IMR-90 (cell line): ENCODE measurements at regions not wholly inside any gene's neighbourhood (a gene's known extent, or its start where the extent isn't known, plus 50 kb on each side); places are given as distances from the start of the nearest gene placed in this dataset.

ENCODE experiments used
- ATAC-seq: fragments of 200-7000 bp; cut with Tn5 transposase; 2 replicates; pipeline ENCODE4 v1.9.1; 2020; ENCODE audit warnings: low read depth, mild to moderate bottlenecking, moderate library complexity
- BruUV-seq: library from RNA; stranded (reverse); fragments of 400-500 nt; replicated peaks from 2 replicates; lab custom pipeline; 2021; lab: Mats Ljungman, UMichigan
- CTCF ChIA-PET: fragments of 300-600 bp; formaldehyde crosslinking; extraction: SDS; loops from one replicate; lab custom pipeline; 2021; ENCODE audit warnings: antibody characterized with exemption; lab: Yijun Ruan, JAX
- POLR2A ChIA-PET: fragments of 300-600 bp; sonication (Branson Sonifier 250); formaldehyde crosslinking; loops from one replicate; lab custom pipeline; 2022; ENCODE audit warnings: antibody characterized with exemption; ENCODE audit not compliant: unreplicated experiment; lab: Charles Lee
- DNase-seq: peaks from one replicate; pipeline ENCODE4 v3.0.0; 2013
- H2AFZ ChIP-seq: replicated peaks from 2 replicates; pipeline ENCODE3; 2013; ENCODE audit warnings: low read length, mild to moderate bottlenecking; ENCODE audit not compliant: poor library complexity
- H2AK5ac ChIP-seq: 2 replicates; pipeline ENCODE4 v1.6.1; 2013; ENCODE audit warnings: low read depth, low read length, inconsistent platforms
- H2AK9ac ChIP-seq: replicated peaks from 2 replicates; pipeline ENCODE3; 2013; ENCODE audit warnings: mild to moderate bottlenecking, low read depth, low read length, moderate library complexity; ENCODE audit not compliant: poor library complexity
- H2BK120ac ChIP-seq: 2 replicates; pipeline ENCODE4 v1.6.1; 2013; ENCODE audit warnings: low read depth, low read length, inconsistent platforms
- H2BK15ac ChIP-seq: 3 replicates; pipeline ENCODE4 v1.6.1; 2013; ENCODE audit warnings: low read depth, low read length, inconsistent platforms
- H2BK20ac ChIP-seq: 2 replicates; pipeline ENCODE4 v1.6.1; 2013; ENCODE audit warnings: low read depth, mild to moderate bottlenecking, inconsistent platforms, low read length, moderate library complexity
- H2BK5ac ChIP-seq: 2 replicates; pipeline ENCODE4 v1.6.1; 2013; ENCODE audit warnings: mild to moderate bottlenecking, low read depth, low read length, inconsistent platforms; ENCODE audit not compliant: poor library complexity, severe bottlenecking
- H3K14ac ChIP-seq: replicated peaks from 2 replicates; pipeline ENCODE4 v1.6.1; 2013; ENCODE audit warnings: low read depth, low read length, inconsistent platforms
- H3K18ac ChIP-seq: 2 replicates; pipeline ENCODE4 v1.6.1; 2013; ENCODE audit warnings: low read depth, low read length, control low read depth
- H3K23ac ChIP-seq: 2 replicates; pipeline ENCODE4 v1.6.1; 2013; ENCODE audit warnings: low read depth, low read length, inconsistent platforms
- H3K27ac ChIP-seq: 2 replicates; pipeline ENCODE4 v1.5.1; 2013; ENCODE audit warnings: mild to moderate bottlenecking, control low read depth, low read length; ENCODE audit not compliant: insufficient read depth
- H3K27me3 ChIP-seq: 2 replicates; pipeline ENCODE4 v1.6.1; 2013; ENCODE audit warnings: low read length; ENCODE audit not compliant: control insufficient read depth, insufficient read depth
- H3K36me3 ChIP-seq: 2 replicates; pipeline ENCODE4 v1.6.1; 2013; ENCODE audit warnings: low read length, mixed read lengths; ENCODE audit not compliant: control insufficient read depth, insufficient read depth
- H3K4ac ChIP-seq: 2 replicates; pipeline ENCODE4 v1.6.1; 2013; ENCODE audit warnings: low read depth, low read length, inconsistent platforms
- H3K4me1 ChIP-seq: 2 replicates; pipeline ENCODE4 v1.6.1; 2013; ENCODE audit warnings: low read length, mixed read lengths; ENCODE audit not compliant: control insufficient read depth, insufficient read depth
- H3K4me2 ChIP-seq: 2 replicates; pipeline ENCODE4 v1.6.1; 2013; ENCODE audit warnings: low read depth, mild to moderate bottlenecking, control low read depth, low read length, moderate library complexity
- H3K4me3 ChIP-seq: 2 replicates; pipeline ENCODE4 v1.5.1; 2013; ENCODE audit warnings: low read depth, mild to moderate bottlenecking, control low read depth, low read length, moderate library complexity; ENCODE audit not compliant: insufficient read depth
- H3K56ac ChIP-seq: 2 replicates; pipeline ENCODE4 v1.6.1; 2013; ENCODE audit warnings: low read length, inconsistent platforms; ENCODE audit not compliant: insufficient read depth; ENCODE audit errors: extremely low read depth
- H3K79me1 ChIP-seq, 2 experiments: 2 replicates each; pipeline ENCODE4 v1.6.1; 2013; ENCODE audit warnings: low read length in 2 of 2, inconsistent platforms in 1 of 2, low read depth in 1 of 2
- H3K9ac ChIP-seq: 2 replicates; pipeline ENCODE4 v1.6.1; 2013; ENCODE audit warnings: low read depth, low read length, control low read depth
- H3K9me1 ChIP-seq: 2 replicates; pipeline ENCODE4 v1.6.1; 2013; ENCODE audit warnings: low read length, inconsistent platforms; ENCODE audit not compliant: insufficient read depth
- H3K9me3 ChIP-seq: 2 replicates; pipeline ENCODE4 v1.6.1; 2013; ENCODE audit warnings: low read length; ENCODE audit not compliant: control insufficient read depth, insufficient read depth
- H4K20me1 ChIP-seq: 2 replicates; pipeline ENCODE4 v1.6.1; 2013; ENCODE audit warnings: low read length, inconsistent platforms; ENCODE audit not compliant: insufficient read depth
- H4K5ac ChIP-seq: 2 replicates; pipeline ENCODE4 v1.6.1; 2013; ENCODE audit warnings: mild to moderate bottlenecking, low read depth, low read length, control low read depth
- H4K8ac ChIP-seq, 2 experiments: 2 replicates each; pipeline ENCODE4 v1.6.1; 2013; ENCODE audit warnings: low read depth in 2 of 2, low read length in 2 of 2, control low read depth in 1 of 2, inconsistent platforms in 1 of 2
- H4K91ac ChIP-seq: 2 replicates; pipeline ENCODE4 v1.6.1; 2013; ENCODE audit warnings: low read depth, low read length, inconsistent platforms; ENCODE audit not compliant: insufficient read depth
- BHLHE40 ChIP-seq: fragments of 150-350 bp; IDR thresholded peaks from 2 replicates; pipeline ENCODE4 v1.6.1; 2016; ENCODE audit warnings: mild to moderate bottlenecking, low read depth, low read length
- CEBPB ChIP-seq: IDR thresholded peaks from 2 replicates; pipeline ENCODE4 v1.6.1; 2012; ENCODE audit warnings: low read depth, low read length, improper control_type of control experiment
- CHD1 ChIP-seq: IDR thresholded peaks from 2 replicates; pipeline ENCODE4 v1.6.1; 2012; ENCODE audit warnings: low read depth, low read length, improper control_type of control experiment
- CTCF ChIP-seq: conservative IDR thresholded peaks from 2 replicates; pipeline ENCODE4 v1.5.1; 2012; ENCODE audit warnings: mild to moderate bottlenecking, low read depth, low read length, improper control_type of control experiment
- FOS ChIP-seq: fragments of 150-350 bp; IDR thresholded peaks from 2 replicates; pipeline ENCODE4 v1.6.1; 2016; ENCODE audit warnings: low read depth, low read length
- MAFK ChIP-seq: IDR thresholded peaks from 2 replicates; pipeline ENCODE4 v1.6.1; 2012; ENCODE audit warnings: low read depth, low read length, improper control_type of control experiment
- NFE2L2 ChIP-seq: fragments of 150-350 bp; IDR thresholded peaks from 2 replicates; pipeline ENCODE4 v1.6.1; 2016; ENCODE audit warnings: low read depth, mild to moderate bottlenecking, low read length
- POLR2A ChIP-seq: IDR thresholded peaks from 2 replicates; pipeline ENCODE4 v1.6.1; 2012; ENCODE audit warnings: mild to moderate bottlenecking, low read depth, low read length
- RAD21 ChIP-seq: IDR thresholded peaks from 2 replicates; pipeline ENCODE4 v1.6.1; 2012; ENCODE audit warnings: low read length, improper control_type of control experiment
- RCOR1 ChIP-seq: IDR thresholded peaks from 2 replicates; pipeline ENCODE4 v1.6.1; 2012; ENCODE audit warnings: mild to moderate bottlenecking, low read length, improper control_type of control experiment; ENCODE audit not compliant: insufficient replicate concordance
- RFX5 ChIP-seq: IDR thresholded peaks from 2 replicates; pipeline ENCODE4 v1.8.0; 2012; ENCODE audit warnings: low read depth, mild to moderate bottlenecking, low read length, moderate library complexity
- SMC3 ChIP-seq: fragments of 150-350 bp; IDR thresholded peaks from 2 replicates; pipeline ENCODE4 v1.6.1; 2016; ENCODE audit warnings: low read depth, mild to moderate bottlenecking, antibody characterized with exemption, low read length, moderate library complexity
- WGBS, 2 experiments: methylation state at CpG; one replicate each; pipeline versions ENCODE4 v1.1.5 to v1.1.7; 2013; ENCODE audit warnings: missing lambda C conversion rate in 2 of 2; ENCODE audit not compliant: insufficient read length in 1 of 2; ENCODE audit errors: extremely low coverage in 2 of 2; 5-methylcytosine and 5-hydroxymethylcytosine counted together
- dilution Hi-C: fragments of 300-500 bp; cut with HindIII; formaldehyde crosslinking; loops from one replicate; pipeline ENCODE4 v1.14.3; 2018; ENCODE audit warnings: low sequenced_read_pairs; ENCODE audit not compliant: unreplicated experiment
- in situ Hi-C: fragments of 300-500 bp; cut with MboI; formaldehyde crosslinking; loops from 3 replicates; pipeline ENCODE4 v1.14.3; 2019; ENCODE audit warnings: low sequenced_read_pairs, inconsistent platforms, mixed read lengths
- intact Hi-C: fragments of 100-400 bp; cut with micrococcal nuclease; formaldehyde crosslinking; loops from 2 replicates; pipeline ENCODE4 v1.10.0; 2022

DNA sequence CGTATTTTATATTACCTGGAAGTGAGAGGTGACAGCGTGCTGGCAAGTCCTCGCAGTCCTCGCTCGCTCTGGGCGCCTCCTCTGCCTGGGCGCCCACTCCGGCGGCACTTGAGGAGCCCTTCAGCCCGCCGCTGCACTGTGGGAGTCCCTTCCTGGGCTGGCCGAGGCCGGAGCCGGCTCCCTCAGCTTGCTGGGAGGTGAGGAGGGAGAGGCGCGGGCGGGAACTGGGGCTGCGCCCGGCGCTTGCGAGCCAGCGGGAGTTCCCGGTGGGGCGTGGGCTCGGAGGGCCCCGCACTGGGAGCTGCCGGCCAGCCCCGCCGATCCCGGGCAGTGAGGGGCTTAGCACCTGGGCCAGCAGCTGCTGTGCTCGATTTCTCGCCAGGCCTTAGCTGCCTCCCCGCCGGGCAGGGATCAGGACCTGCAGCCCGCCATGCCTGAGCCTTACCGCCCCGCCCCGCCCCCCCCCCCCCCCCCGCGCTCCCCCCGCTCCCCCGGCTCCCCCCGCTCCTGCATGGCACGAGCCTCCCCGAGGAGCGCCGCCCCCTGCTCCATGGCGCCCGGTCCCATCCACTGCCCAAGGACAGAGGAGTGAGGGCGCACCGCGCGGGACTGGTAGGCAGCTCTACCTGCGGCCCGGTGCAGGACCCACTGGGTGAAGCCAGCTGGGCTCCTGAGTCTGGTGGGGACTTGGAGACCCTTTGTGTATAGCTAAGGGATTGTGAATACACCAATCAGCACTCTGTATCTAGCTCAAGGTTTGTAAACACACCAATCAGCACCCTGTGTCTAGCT, 298.9 kb upstream of the MAGEB16 start:
- intact Hi-C loops = no loop called here
- WGBS, 2 experiments = 87% methylated on average over 4 of the region's 55 CpGs; no CpG with 5 or more reads in 1 of the 2 experiments
- Histone ChIP-seq H2AK5ac (no peak overlapping the region), H2BK120ac (no peak overlapping the region), H4K20me1 (no peaks in the 10 kb centered on the region), H3K9me1 (no peaks in the 10 kb centered on the region), H4K8ac (no peak overlapping the region), H2BK5ac (no peak overlapping the region), H2AFZ (no peak overlapping the region), H4K91ac (no peak overlapping the region), H3K4me3 (no peak overlapping the region), H3K79me1 (no peaks in the 10 kb centered on the region), H3K36me3 (no peaks in the 10 kb centered on the region), H3K9me3 (peaks cover 5% of the 10 kb centered on the region), H2BK15ac (no peak overlapping the region), H3K23ac (no peak overlapping the region), H3K9ac (no peak overlapping the region), H3K14ac (no peak overlapping the region), H3K27me3 (no peaks in the 10 kb centered on the region), H3K4me1 (no peaks in the 10 kb centered on the region), H3K27ac (no peak overlapping the region), H3K18ac (no peak overlapping the region), H3K4me2 (no peak overlapping the region), H2BK20ac (no peak overlapping the region), H4K5ac (no peak overlapping the region), H2AK9ac (no peak overlapping the region), H3K56ac (no peak overlapping the region), H3K4ac (no peak overlapping the region)
- DNase-seq = no peak
- ATAC-seq = no peak
- TF ChIP-seq MAFK = no peak
- TF ChIP-seq NFE2L2 = no peak
- no peak for TF ChIP-seq RCOR1
- no peak for TF ChIP-seq CHD1
- TF ChIP-seq SMC3 = no peak
- no peak for TF ChIP-seq BHLHE40
- TF ChIP-seq FOS = no peak
- no peak for TF ChIP-seq CEBPB
- TF ChIP-seq RAD21 = no peak
- TF ChIP-seq RFX5 = no peak
- TF ChIP-seq CTCF = no peak
- TF ChIP-seq POLR2A = no peak
- dilution Hi-C loops = no loop called here
- ChIA-PET CTCF (no interaction called here), POLR2A (no interaction called here)
- in situ Hi-C loops = no loop called here
- BruUV-seq = no TSS peak
